ENCODE measurements at regions not wholly inside any gene's neighbourhood (a gene's known extent, or its start where the extent isn't known, plus 50 kb on each side); places are given as distances from the start of the nearest gene placed in this dataset.

- H3K9me3 ChIP-seq: no peaks in the 10 kb centered on the region
- intact Hi-C loops (cut with DNase I): no loop called here
- no peaks in the 10 kb centered on the region for H3K36me3 ChIP-seq
- H3K27ac ChIP-seq: no peak overlapping the region
- TF ChIP-seq POLR2A (IDR thresholded peaks at IDR 0.05): no peak
- no peaks in the 10 kb centered on the region for H3K27me3 ChIP-seq
- 63 to 69% methylated on average over 3 of the region's 3 CpGs for WGBS, 2 donors
- no peaks in the 10 kb centered on the region for H3K4me1 ChIP-seq
- no peak overlapping the region for H3K4me3 ChIP-seq
- DNase-seq: no peak
These were observed 197.5 kb downstream of the TM9SF2 start for GRCh38 chr13:99698816-99699099.

- 46 to 71% methylated on average over 7 to 8 of the region's 8 CpGs for WGBS, 2 donors
- no peaks in the 10 kb centered on the region for H3K36me3 ChIP-seq
These were observed 196.9 kb downstream of the TM9SF2 start for GRCh38 chr13:99698010-99698815.

GRCh38 chr13:99695857-99696256 lies 194.6 kb downstream of the TM9SF2 start:
- Histone ChIP-seq H3K4me1 (no peaks in the 10 kb centered on the region), H3K4me3 (no peak overlapping the region), H3K27me3 (peaks cover 0 to 5% (median 0%) of the 10 kb centered on the region in 4 donors), H3K27ac (no peak overlapping the region), H3K9me3 (no peaks in the 10 kb centered on the region), H3K36me3 (no peaks in the 10 kb centered on the region)
- 67 to 84% methylated on average over 3 of the region's 3 CpGs for WGBS, 2 donors
- intact Hi-C loops (cut with DNase I): no loop called here
- DNase-seq: no peak
- no peak for TF ChIP-seq CTCF (IDR thresholded peaks at IDR 0.05)
- no peak for TF ChIP-seq POLR2A (IDR thresholded peaks at IDR 0.05)

More at GRCh38 chr13:99698010-99698815, 196.9 kb downstream of the TM9SF2 start:
- H3K27ac ChIP-seq: no peak overlapping the region
- no peaks in the 10 kb centered on the region for H3K9me3 ChIP-seq
- no peaks in the 10 kb centered on the region for H3K27me3 ChIP-seq
- DNase-seq: no peak
- TF ChIP-seq POLR2A (IDR thresholded peaks at IDR 0.05): no peak
- intact Hi-C loops (cut with DNase I): no loop called here
- no peaks in the 10 kb centered on the region for H3K4me1 ChIP-seq
- no peak overlapping the region for H3K4me3 ChIP-seq

GRCh38 chr13:99693852-99694611 lies 192.8 kb downstream of the TM9SF2 start:
- TF ChIP-seq POLR2A (IDR thresholded peaks at IDR 0.05): no peak
- TF ChIP-seq CTCF (IDR thresholded peaks at IDR 0.05): no peak
- WGBS, 2 donors: 80 to 87% methylated on average over 11 of the region's 11 CpGs
- intact Hi-C loops (cut with DNase I): no loop called here

GRCh38 chr13:99693351-99693750 lies 192.1 kb downstream of the TM9SF2 start:
- no peaks in the 10 kb centered on the region for H3K4me1 ChIP-seq
- H3K9me3 ChIP-seq: no peaks in the 10 kb centered on the region
- H3K4me3 ChIP-seq: no peak overlapping the region
- 72 to 76% methylated on average over 3 of the region's 3 CpGs for WGBS, 2 donors
- DNase-seq: no peak
- intact Hi-C loops (cut with DNase I): no loop called here
- TF ChIP-seq POLR2A (IDR thresholded peaks at IDR 0.05) (no peak), CTCF (IDR thresholded peaks at IDR 0.05) (no peak)
- H3K27me3 ChIP-seq: peaks cover 0 to 5% (median 0%) of the 10 kb centered on the region in 4 donors
- H3K27ac ChIP-seq: no peak overlapping the region
- H3K36me3 ChIP-seq: no peaks in the 10 kb centered on the region

More at GRCh38 chr13:99693852-99694611, 192.8 kb downstream of the TM9SF2 start:
- Histone ChIP-seq H3K27me3 (peaks cover 0 to 5% (median 0%) of the 10 kb centered on the region in 4 donors), H3K36me3 (no peaks in the 10 kb centered on the region), H3K27ac (no peak overlapping the region), H3K4me1 (no peaks in the 10 kb centered on the region), H3K9me3 (no peaks in the 10 kb centered on the region), H3K4me3 (no peak overlapping the region)
- DNase-seq: no peak

- H3K27me3 ChIP-seq: peaks cover 0 to 5% (median 0%) of the 10 kb centered on the region in 4 donors
- no peak overlapping the region for H3K27ac ChIP-seq
- H3K9me3 ChIP-seq: no peaks in the 10 kb centered on the region
- no peaks in the 10 kb centered on the region for H3K36me3 ChIP-seq
- DNase-seq: no peak
- TF ChIP-seq CTCF (IDR thresholded peaks at IDR 0.05) (no peak), POLR2A (IDR thresholded peaks at IDR 0.05) (no peak)
- H3K4me1 ChIP-seq: no peaks in the 10 kb centered on the region
- intact Hi-C loops (cut with DNase I): no loop called here
- WGBS, 2 donors: 86 to 88% methylated on average over 2 of the region's 2 CpGs
- H3K4me3 ChIP-seq: no peak overlapping the region
These were observed 191.6 kb downstream of the TM9SF2 start for GRCh38 chr13:99692854-99693253.
